Activated naive CD8-positive, alpha-beta T cell (primary cell): ENCODE measurements at regions not wholly inside any gene's neighbourhood (a gene's known extent, or its start where the extent isn't known, plus 50 kb on each side); places are given as distances from the start of the nearest gene placed in this dataset.
"Not testable (repeated sequence)": the region's sequence is repeated elsewhere in the genome, so short reads cannot be mapped to it uniquely, and the experiment has no call there.

ENCODE experiments used
- H3K27ac Mint-ChIP-seq: one replicate; pipeline ENCODE4 v1.8.0; 2021; ENCODE audit warnings: mixed read lengths
- H3K27me3 Mint-ChIP-seq: one replicate; pipeline ENCODE4 v1.8.0; 2021; ENCODE audit warnings: mixed read lengths
- H3K36me3 Mint-ChIP-seq: one replicate; pipeline ENCODE4 v1.8.0; 2021; ENCODE audit warnings: mixed read lengths
- H3K4me1 Mint-ChIP-seq: one replicate; pipeline ENCODE4 v1.8.0; 2021; ENCODE audit warnings: low read depth, mixed read lengths
- H3K4me3 Mint-ChIP-seq: one replicate; pipeline ENCODE4 v1.8.0; 2021; ENCODE audit warnings: mild to moderate bottlenecking, mixed read lengths
- H3K9me3 Mint-ChIP-seq: one replicate; pipeline ENCODE4 v1.8.0; 2021; ENCODE audit warnings: low read depth, mixed read lengths

DNA sequence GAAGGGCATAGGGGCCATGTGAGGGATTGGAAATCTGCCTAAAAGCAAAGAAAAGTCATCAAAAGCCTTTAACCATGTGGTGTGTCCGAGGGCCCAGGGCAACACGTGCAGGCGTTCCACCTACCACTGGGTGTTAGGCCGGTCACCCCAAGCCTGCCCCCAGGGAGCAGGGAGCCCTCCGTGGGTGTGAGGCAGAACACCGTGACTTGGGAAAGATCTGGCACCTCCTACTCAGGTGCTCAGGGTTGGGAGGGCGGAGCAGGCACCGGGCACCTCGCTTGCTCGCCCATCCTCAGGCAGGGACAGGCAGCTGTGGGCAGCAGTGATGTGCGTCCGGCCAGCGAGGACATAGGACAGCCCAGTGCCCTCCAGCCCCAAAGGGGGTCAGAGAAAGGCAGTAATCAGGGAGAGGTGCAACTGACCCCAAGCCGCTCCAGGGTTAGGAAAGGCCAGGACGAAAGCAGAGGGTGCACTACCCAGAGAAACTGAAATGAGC is 80.7 kb upstream of the CHST15 start:
- Mint-ChIP-seq H3K36me3 (no peaks in the 10 kb centered on the region), H3K4me3 (no peak overlapping the region), H3K4me1 (peaks cover 3% of the 10 kb centered on the region), H3K27ac (no peak overlapping the region), H3K9me3 (no peaks in the 10 kb centered on the region), H3K27me3 (no peaks in the 10 kb centered on the region)

- no peak overlapping the region for H3K4me3 Mint-ChIP-seq
- no peak overlapping the region for H3K27ac Mint-ChIP-seq
- no peaks in the 10 kb centered on the region for H3K9me3 Mint-ChIP-seq
- H3K4me1 Mint-ChIP-seq: peaks cover 3% of the 10 kb centered on the region
- no peaks in the 10 kb centered on the region for H3K27me3 Mint-ChIP-seq
- H3K36me3 Mint-ChIP-seq: no peaks in the 10 kb centered on the region
These were observed 80.0 kb upstream of the CHST15 start for GRCh38 chr10:124173298-124173900.

DNA sequence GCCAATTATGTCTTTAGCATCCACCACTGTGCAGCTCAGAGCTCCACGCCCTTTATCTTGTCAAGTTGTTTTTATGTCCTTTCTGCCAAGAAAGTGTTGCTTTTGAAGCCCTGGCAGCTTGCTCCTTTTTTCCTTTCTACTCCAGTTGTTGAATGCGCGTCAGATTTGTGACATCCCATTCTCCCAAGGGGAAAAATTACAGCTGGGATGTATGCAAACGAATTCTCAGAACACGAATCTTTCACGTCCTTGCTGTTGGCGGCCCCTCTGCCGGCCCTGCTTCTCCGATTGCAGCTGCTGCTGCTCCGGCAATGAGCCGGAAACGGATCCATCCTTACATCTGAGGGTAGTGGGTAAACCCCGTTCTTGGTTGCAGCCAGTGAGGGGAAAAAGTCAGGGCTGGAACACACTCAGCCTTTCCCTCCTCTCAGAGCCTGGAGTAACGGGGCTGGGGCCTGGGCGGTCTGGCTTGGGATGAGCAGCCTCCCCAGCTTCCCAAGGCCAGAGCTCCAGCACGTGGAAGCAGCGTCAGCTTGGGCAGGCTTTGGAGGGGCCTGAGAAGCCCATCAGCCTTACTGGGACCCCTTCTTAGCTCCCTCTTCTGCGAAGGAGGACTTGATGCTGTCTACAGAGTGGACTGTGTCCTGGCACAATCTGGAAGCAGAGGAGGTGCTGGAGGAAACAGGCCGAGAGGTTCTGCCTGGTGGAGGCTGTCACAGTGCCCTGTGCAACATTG is 79.0 kb upstream of the CHST15 start:
- Mint-ChIP-seq H3K27me3 (no peaks in the 10 kb centered on the region), H3K27ac (no peak overlapping the region), H3K4me3 (no peak overlapping the region), H3K4me1 (peaks cover 3% of the 10 kb centered on the region), H3K36me3 (no peaks in the 10 kb centered on the region), H3K9me3 (no peaks in the 10 kb centered on the region)

- no peaks in the 10 kb centered on the region for H3K36me3 Mint-ChIP-seq
- no peak overlapping the region for H3K27ac Mint-ChIP-seq
- H3K9me3 Mint-ChIP-seq: no peaks in the 10 kb centered on the region
- no peak overlapping the region for H3K4me3 Mint-ChIP-seq
- H3K4me1 Mint-ChIP-seq: peaks cover 3% of the 10 kb centered on the region
- no peaks in the 10 kb centered on the region for H3K27me3 Mint-ChIP-seq
These were observed 78.2 kb upstream of the CHST15 start for GRCh38 chr10:124171561-124171960.

GRCh38 chr10:124170631-124171030 is 77.2 kb upstream of the CHST15 start:
- Mint-ChIP-seq H3K27ac (no peak overlapping the region), H3K9me3 (no peaks in the 10 kb centered on the region), H3K4me1 (no peaks in the 10 kb centered on the region), H3K27me3 (no peaks in the 10 kb centered on the region), H3K4me3 (no peak overlapping the region), H3K36me3 (no peaks in the 10 kb centered on the region)

- Mint-ChIP-seq H3K4me1 (no peaks in the 10 kb centered on the region), H3K27ac (no peak overlapping the region), H3K36me3 (no peaks in the 10 kb centered on the region), H3K4me3 (no peak overlapping the region), H3K27me3 (no peaks in the 10 kb centered on the region), H3K9me3 (no peaks in the 10 kb centered on the region)
These were observed 75.8 kb upstream of the CHST15 start for GRCh38 chr10:124168991-124169802.

DNA sequence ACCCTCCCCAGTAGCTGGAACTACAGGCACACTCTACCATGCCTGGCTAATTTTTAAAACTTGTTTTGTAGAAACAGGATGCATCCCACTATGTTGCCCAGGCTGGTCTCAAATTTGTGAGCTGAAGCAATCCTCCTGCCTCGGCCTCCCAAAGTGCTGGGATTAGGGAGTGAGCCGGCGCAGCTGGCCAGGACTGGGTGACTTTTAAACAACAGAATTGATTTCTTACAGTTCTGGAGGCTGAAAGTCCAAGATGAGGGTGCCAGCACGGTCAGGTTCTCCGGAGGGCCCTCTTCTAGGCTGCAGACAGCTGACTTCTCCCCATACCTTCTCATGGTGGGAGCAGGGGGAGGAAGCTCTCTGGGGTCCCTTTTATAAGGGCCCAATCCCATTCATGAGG is 75.2 kb upstream of the CHST15 start:
- Mint-ChIP-seq H3K27ac (no peak overlapping the region), H3K9me3 (no peaks in the 10 kb centered on the region), H3K4me3 (no peak overlapping the region), H3K27me3 (no peaks in the 10 kb centered on the region), H3K36me3 (no peaks in the 10 kb centered on the region), H3K4me1 (no peaks in the 10 kb centered on the region)

- not testable (repeated sequence) for H3K9me3 Mint-ChIP-seq, H3K4me1 Mint-ChIP-seq, H3K36me3 Mint-ChIP-seq, H3K4me3 Mint-ChIP-seq, H3K27ac Mint-ChIP-seq, H3K27me3 Mint-ChIP-seq
These were observed 74.5 kb upstream of the CHST15 start for GRCh38 chr10:124167925-124168324.

DNA sequence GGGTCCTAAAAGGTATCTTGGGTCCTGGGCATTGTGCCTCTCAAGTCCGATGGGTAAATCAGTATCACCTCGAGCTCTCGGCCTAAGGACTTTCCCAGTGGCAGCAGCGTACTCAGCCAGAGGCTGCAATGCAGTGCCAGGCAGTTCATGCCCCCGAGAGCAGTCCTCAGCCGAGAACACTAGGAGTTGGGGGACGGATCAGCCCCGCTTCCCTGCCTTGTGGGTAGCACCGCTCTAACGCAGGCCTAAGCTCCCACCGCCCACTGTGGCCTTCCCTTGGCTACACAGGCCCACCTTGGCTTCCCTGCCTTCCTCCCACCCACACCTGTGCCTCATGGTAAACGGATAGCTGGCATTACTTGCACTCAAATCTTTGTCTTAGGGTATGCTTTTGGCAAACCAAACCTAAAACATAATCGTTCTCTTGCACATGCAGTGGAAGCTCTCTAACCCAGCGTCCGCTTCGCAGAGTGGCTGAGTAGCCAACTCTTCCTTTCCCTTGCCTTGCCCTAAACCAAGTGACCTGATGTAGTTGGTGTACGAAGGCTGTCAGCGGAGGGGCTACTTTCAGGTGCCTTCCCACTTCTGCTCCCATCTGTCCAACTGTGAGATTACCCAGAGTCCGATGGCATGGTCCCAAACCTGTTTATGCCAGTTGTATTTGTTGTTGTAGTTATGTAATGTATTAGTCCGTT is 73.2 kb upstream of the CHST15 start:
- no peaks in the 10 kb centered on the region for H3K9me3 Mint-ChIP-seq
- no peak overlapping the region for H3K4me3 Mint-ChIP-seq
- peaks cover 4% of the 10 kb centered on the region for H3K27me3 Mint-ChIP-seq
- H3K27ac Mint-ChIP-seq: no peak overlapping the region
- no peaks in the 10 kb centered on the region for H3K4me1 Mint-ChIP-seq
- H3K36me3 Mint-ChIP-seq: no peaks in the 10 kb centered on the region

DNA sequence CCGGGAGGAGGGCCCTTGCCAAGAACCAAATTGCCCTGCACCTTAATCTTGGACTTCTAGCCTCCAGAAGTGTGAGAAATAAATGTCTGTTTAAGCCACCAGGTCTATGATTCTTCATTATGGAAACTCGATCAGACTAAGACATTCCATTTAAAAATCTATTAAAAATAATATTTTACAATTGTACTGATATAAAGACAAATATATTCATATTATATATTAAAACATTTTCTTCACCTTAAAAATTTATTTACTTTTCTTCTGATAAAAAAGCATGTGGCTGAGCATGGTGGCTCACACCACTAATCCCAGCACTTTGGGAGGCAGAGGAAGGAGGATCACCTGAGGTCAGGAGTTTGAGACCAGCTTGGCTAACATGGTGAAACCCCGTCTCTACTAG is 72.4 kb upstream of the CHST15 start:
- Mint-ChIP-seq H3K9me3 (no peaks in the 10 kb centered on the region), H3K4me1 (no peaks in the 10 kb centered on the region), H3K27me3 (peaks cover 4% of the 10 kb centered on the region), H3K36me3 (no peaks in the 10 kb centered on the region), H3K27ac (no peak overlapping the region), H3K4me3 (no peak overlapping the region)

DNA sequence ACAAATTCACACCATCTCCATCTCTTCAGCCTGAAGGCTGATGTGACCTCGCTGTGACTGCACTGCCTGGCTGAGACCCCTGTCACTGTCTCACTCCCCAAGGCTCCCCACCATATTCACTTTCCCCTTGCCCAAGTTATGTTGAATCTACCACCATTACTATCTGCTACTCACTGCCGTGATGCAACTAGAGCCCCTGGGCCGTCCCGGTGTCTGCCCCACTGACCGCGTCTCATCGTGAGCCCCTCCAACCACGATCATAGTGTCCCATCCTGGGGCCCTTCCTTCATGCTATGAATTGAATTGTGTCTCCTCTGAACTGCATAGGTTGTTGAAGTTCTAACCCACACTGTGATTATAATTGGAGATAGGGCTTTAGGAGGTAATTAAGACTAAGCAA is 71.9 kb upstream of the CHST15 start:
- H3K9me3 Mint-ChIP-seq: no peaks in the 10 kb centered on the region
- peaks cover 4% of the 10 kb centered on the region for H3K27me3 Mint-ChIP-seq
- no peak overlapping the region for H3K4me3 Mint-ChIP-seq
- no peaks in the 10 kb centered on the region for H3K36me3 Mint-ChIP-seq
- no peaks in the 10 kb centered on the region for H3K4me1 Mint-ChIP-seq
- no peak overlapping the region for H3K27ac Mint-ChIP-seq

GRCh38 chr10:124164264-124164663 is 70.9 kb upstream of the CHST15 start:
- H3K4me1 Mint-ChIP-seq: no peaks in the 10 kb centered on the region
- H3K9me3 Mint-ChIP-seq: no peaks in the 10 kb centered on the region
- H3K27me3 Mint-ChIP-seq: peaks cover 7% of the 10 kb centered on the region
- no peak overlapping the region for H3K27ac Mint-ChIP-seq
- no peaks in the 10 kb centered on the region for H3K36me3 Mint-ChIP-seq
- H3K4me3 Mint-ChIP-seq: no peak overlapping the region

DNA sequence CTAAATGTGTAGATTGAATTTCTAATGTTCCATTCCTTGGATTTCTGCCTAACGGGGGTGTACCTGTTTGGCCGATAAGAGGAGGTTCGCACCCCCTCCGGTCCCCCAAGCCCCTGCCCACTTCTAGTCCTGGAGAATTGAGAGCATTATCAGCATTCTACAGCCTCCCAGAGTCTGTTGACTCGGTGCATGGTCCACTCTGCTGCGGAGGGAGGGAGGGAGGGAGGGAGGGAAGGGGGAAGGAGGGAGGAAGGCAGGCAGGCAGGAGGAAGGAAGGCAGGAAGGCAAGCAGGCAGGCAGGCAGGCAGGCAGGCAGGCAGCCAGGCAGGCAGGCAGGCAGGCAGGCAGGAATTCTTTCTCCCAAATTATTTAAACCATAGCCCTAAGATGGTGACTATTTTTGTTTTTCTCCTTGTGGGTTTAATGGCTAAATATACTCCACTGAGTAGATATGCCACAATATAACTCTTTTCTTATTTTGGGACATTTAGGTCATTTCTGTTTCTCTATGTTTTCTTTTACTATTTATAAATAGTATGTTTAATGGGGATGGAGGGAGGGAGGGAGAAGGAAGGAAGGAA is 69.5 kb upstream of the CHST15 start:
- peaks cover 8% of the 10 kb centered on the region for H3K27me3 Mint-ChIP-seq
- H3K4me3 Mint-ChIP-seq: no peak overlapping the region
- no peaks in the 10 kb centered on the region for H3K36me3 Mint-ChIP-seq
- H3K4me1 Mint-ChIP-seq: no peaks in the 10 kb centered on the region
- no peak overlapping the region for H3K27ac Mint-ChIP-seq
- H3K9me3 Mint-ChIP-seq: no peaks in the 10 kb centered on the region

GRCh38 chr10:124162136-124162535 is 68.7 kb upstream of the CHST15 start:
- no peaks in the 10 kb centered on the region for H3K9me3 Mint-ChIP-seq
- H3K4me1 Mint-ChIP-seq: no peaks in the 10 kb centered on the region
- no peak overlapping the region for H3K27ac Mint-ChIP-seq
- no peak overlapping the region for H3K4me3 Mint-ChIP-seq
- H3K36me3 Mint-ChIP-seq: no peaks in the 10 kb centered on the region
- peaks cover 8% of the 10 kb centered on the region for H3K27me3 Mint-ChIP-seq
